ENCODE measurements at regions not wholly inside any gene's neighbourhood (a gene's known extent, or its start where the extent isn't known, plus 50 kb on each side); places are given as distances from the start of the nearest gene placed in this dataset.

DNA sequence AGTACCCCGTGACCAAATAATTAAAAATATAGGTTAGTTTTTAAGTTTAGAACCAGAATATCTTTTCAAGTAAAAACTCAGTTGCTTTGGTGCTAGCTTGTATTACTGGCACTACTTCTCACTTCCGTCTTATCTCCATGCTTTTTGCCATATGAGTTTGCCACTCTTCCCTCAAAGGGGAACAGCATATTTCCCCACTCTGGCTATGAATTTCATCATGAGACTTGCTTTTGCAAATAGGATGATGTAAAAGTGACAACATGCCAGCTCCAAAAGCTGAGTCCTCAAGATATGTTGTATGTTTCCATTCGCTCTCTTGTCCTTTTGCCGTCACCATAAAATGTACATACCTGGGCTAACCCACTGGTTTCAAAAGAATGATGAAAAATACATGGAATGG, 178.1 kb upstream of the SEMA3A start:
- H3K4me1 Mint-ChIP-seq (ENCODE audit: unreplicated experiment), result no peaks in the 10 kb centered on the region
- H3K27ac Mint-ChIP-seq (ENCODE audit: unreplicated experiment), result no peak overlapping the region
- no peaks in the 10 kb centered on the region for H3K36me3 Mint-ChIP-seq (ENCODE audit: low read depth, unreplicated experiment)
- no peak for DNase-seq (ENCODE audit: low spot score)
- no peaks in the 10 kb centered on the region for H3K9me3 Mint-ChIP-seq (ENCODE audit: unreplicated experiment)
- TF ChIP-seq, protein P1, sequence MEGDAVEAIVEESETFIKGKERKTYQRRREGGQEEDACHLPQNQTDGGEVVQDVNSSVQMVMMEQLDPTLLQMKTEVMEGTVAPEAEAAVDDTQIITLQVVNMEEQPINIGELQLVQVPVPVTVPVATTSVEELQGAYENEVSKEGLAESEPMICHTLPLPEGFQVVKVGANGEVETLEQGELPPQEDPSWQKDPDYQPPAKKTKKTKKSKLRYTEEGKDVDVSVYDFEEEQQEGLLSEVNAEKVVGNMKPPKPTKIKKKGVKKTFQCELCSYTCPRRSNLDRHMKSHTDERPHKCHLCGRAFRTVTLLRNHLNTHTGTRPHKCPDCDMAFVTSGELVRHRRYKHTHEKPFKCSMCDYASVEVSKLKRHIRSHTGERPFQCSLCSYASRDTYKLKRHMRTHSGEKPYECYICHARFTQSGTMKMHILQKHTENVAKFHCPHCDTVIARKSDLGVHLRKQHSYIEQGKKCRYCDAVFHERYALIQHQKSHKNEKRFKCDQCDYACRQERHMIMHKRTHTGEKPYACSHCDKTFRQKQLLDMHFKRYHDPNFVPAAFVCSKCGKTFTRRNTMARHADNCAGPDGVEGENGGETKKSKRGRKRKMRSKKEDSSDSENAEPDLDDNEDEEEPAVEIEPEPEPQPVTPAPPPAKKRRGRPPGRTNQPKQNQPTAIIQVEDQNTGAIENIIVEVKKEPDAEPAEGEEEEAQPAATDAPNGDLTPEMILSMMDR (IDR thresholded peaks at IDR 0.05; ENCODE audit: unreplicated experiment), result no peak
- H3K27me3 Mint-ChIP-seq (ENCODE audit: unreplicated experiment), result no peaks in the 10 kb centered on the region
- H3K4me3 Mint-ChIP-seq (ENCODE audit: unreplicated experiment), result no peak overlapping the region

- TF ChIP-seq, protein P1 (IDR thresholded peaks at IDR 0.05; ENCODE audit: unreplicated experiment), result no peak
These were observed 177.6 kb upstream of the SEMA3A start for GRCh38 chr7:84372155-84372621.

GRCh38 chr7:84370114-84370513, 175.5 kb upstream of the SEMA3A start:
- H3K36me3 Mint-ChIP-seq (ENCODE audit: low read depth, unreplicated experiment), result no peaks in the 10 kb centered on the region
- no peaks in the 10 kb centered on the region for H3K27me3 Mint-ChIP-seq (ENCODE audit: unreplicated experiment)

More at GRCh38 chr7:84372155-84372621, 177.6 kb upstream of the SEMA3A start:
- Mint-ChIP-seq H3K4me3 (ENCODE audit: unreplicated experiment) (no peak overlapping the region), H3K9me3 (ENCODE audit: unreplicated experiment) (no peaks in the 10 kb centered on the region), H3K36me3 (ENCODE audit: low read depth, unreplicated experiment) (no peaks in the 10 kb centered on the region), H3K27me3 (ENCODE audit: unreplicated experiment) (no peaks in the 10 kb centered on the region), H3K27ac (ENCODE audit: unreplicated experiment) (no peak overlapping the region), H3K4me1 (ENCODE audit: unreplicated experiment) (no peaks in the 10 kb centered on the region)
- no peak for DNase-seq (ENCODE audit: low spot score)

GRCh38 chr7:84368122-84368521, 173.5 kb upstream of the SEMA3A start:
- H3K27ac Mint-ChIP-seq (ENCODE audit: unreplicated experiment), result no peak overlapping the region
- H3K9me3 Mint-ChIP-seq (ENCODE audit: unreplicated experiment), result no peaks in the 10 kb centered on the region
- H3K36me3 Mint-ChIP-seq (ENCODE audit: low read depth, unreplicated experiment), result no peaks in the 10 kb centered on the region
- no peak for DNase-seq (ENCODE audit: low spot score)
- H3K4me3 Mint-ChIP-seq (ENCODE audit: unreplicated experiment), result no peak overlapping the region
- H3K27me3 Mint-ChIP-seq (ENCODE audit: unreplicated experiment), result no peaks in the 10 kb centered on the region
- TF ChIP-seq, protein P1 (IDR thresholded peaks at IDR 0.05; ENCODE audit: unreplicated experiment), result no peak
- H3K4me1 Mint-ChIP-seq (ENCODE audit: unreplicated experiment), result no peaks in the 10 kb centered on the region

More at GRCh38 chr7:84370114-84370513, 175.5 kb upstream of the SEMA3A start:
- TF ChIP-seq, protein P1 (IDR thresholded peaks at IDR 0.05; ENCODE audit: unreplicated experiment), result no peak
- DNase-seq (ENCODE audit: low spot score), result no peak
- H3K27ac Mint-ChIP-seq (ENCODE audit: unreplicated experiment), result no peak overlapping the region
- no peaks in the 10 kb centered on the region for H3K9me3 Mint-ChIP-seq (ENCODE audit: unreplicated experiment)
- no peaks in the 10 kb centered on the region for H3K4me1 Mint-ChIP-seq (ENCODE audit: unreplicated experiment)
- no peak overlapping the region for H3K4me3 Mint-ChIP-seq (ENCODE audit: unreplicated experiment)

DNA sequence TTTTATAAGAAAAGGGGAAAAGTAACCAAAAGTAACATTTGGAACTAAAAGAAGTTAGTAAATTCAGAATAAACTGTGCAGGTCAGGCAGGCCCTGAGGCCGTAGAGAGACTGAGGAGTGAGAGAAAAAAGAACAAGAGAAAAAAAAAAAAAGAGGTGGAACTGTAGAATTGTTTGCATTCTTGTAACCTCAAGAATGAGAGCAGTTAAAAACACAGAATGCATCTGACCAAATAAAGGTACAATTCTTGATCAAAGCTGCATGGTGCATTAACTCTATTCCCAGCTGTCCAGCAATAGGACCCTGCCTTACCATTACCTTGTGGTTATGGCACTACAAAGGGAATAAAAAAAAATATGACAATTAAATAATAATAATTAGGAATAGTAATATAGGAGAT, 170.1 kb upstream of the SEMA3A start:
- Mint-ChIP-seq H3K36me3 (ENCODE audit: low read depth, unreplicated experiment) (no peaks in the 10 kb centered on the region), H3K27ac (ENCODE audit: unreplicated experiment) (no peak overlapping the region), H3K9me3 (ENCODE audit: unreplicated experiment) (no peaks in the 10 kb centered on the region), H3K27me3 (ENCODE audit: unreplicated experiment) (no peaks in the 10 kb centered on the region), H3K4me3 (ENCODE audit: unreplicated experiment) (no peak overlapping the region), H3K4me1 (ENCODE audit: unreplicated experiment) (no peaks in the 10 kb centered on the region)
- no peak for DNase-seq (ENCODE audit: low spot score)
- TF ChIP-seq, protein P1 (IDR thresholded peaks at IDR 0.05; ENCODE audit: unreplicated experiment), result no peak

All from endothelial cell (in vitro differentiated cells).